ENCODE measurements at regions not wholly inside any gene's neighbourhood (a gene's known extent, or its start where the extent isn't known, plus 50 kb on each side); places are given as distances from the start of the nearest gene placed in this dataset.
"Not testable (repeated sequence)": the region's sequence is repeated elsewhere in the genome, so short reads cannot be mapped to it uniquely, and the experiment has no call there.

DNA sequence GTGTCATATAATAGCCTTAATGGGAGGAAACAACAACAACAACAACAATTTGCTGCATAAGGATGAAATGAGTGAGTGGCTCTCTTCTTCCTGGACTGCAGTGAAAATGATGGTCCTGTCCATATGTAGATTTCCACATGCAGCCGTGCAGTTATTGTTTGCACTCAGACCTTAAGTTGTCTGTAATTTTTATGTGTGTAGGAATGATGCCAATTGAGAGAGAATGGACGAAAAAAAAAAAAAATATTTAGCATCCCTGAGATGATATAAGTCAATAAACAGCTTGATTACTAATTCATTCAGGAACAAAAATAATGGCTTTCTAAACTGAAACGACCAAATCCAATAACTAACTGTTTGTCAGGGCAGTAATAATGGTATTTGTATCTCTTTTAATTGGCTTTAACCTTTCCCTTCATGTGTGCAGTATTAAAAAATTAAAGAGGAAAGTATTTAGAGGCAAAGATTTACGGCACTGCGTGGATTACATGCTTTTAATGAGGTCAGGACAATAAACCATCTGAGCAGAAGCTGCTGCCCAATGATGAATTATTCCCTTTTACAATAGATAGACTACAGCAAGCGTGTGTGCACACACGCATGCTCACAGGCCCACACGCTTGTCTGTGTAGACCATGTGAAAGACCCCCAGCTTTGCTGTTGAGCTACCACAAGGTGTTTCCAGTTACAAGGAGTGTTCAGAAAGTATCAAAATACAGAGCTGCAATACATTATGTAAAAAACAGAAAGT lies 459.5 kb upstream of the WWC1 start:
- no peak for DNase-seq

DNA sequence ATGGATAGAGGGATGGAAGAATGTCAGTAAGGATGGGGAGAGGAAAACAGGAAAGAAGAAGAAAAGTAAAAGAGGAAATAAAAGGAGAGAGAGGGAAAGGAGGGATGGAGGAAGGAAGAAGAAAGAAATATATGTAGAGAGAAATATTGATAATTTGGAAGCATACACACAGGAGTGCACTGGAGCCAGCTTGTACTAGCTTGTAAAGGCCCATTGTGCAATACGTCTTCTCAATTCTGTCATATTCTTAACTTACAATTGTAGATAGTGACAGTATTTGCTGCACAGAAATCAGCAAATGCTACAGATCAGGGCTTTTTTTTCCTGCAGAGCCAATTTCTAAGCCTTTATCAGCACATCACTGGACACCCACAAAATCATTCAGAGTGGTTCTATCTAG lies 458.8 kb upstream of the WWC1 start:
- DNase-seq = no peak

- DNase-seq = no peak
Observed at GRCh38 chr5:167833456-167833855, 458.0 kb upstream of the WWC1 start.

DNA sequence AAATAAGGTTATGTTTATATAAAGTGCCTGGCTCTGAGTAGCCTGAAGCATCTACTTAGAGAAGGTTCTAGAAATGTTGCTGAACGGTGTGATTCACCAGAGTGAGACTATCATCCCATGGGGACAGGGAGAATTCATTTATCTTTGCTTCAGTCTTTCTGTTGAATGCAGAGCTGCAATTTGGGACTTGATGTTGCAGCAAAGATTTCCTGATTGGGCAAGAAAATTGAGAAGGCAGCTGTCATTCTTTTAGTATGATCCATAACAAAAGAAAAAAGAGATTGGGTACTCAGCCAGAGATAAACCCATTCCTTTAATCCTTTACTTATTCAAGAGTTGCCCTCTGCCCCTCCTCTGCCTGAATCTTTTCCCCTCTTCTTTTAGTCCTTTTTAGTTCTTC lies 456.3 kb upstream of the WWC1 start:
- DNase-seq = peak; percentile 76

DNA sequence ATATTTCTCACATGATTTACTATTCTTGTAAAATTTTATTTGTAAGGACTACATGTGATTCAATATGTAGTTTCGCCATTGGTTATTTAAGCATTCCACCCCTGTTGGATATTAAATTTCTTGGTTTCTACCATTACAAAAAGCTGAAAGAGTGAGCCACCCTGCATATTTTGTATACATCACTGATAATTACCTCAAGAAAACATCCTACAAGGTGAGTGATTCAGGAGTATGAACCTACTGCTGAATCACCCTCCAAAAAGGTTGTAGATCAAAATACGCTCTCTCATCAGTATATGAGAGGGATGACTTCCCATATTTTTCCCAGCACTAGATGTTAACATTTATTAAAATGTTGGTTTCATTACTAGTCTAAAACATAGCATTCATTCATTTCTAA lies 454.3 kb upstream of the WWC1 start:
- no peak for DNase-seq

DNA sequence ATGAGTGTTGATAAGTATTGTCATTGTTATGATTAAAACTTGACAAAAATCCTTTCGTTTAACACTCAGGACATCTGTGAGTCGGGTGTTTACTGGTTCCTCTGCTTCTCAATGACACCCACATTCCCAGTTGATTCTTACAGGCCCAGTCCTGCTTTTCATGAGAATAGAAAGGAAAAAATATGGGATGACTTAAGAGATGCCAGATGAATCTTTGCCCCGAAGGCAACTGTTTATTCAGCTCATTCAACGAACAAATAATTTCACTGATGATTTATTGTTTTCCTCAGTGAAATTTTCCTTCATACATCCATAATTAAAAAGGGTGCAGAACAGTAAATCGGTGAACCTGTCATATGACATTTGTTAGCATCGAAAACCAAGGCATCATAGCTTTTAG lies 452.4 kb upstream of the WWC1 start:
- DNase-seq = no peak

DNA sequence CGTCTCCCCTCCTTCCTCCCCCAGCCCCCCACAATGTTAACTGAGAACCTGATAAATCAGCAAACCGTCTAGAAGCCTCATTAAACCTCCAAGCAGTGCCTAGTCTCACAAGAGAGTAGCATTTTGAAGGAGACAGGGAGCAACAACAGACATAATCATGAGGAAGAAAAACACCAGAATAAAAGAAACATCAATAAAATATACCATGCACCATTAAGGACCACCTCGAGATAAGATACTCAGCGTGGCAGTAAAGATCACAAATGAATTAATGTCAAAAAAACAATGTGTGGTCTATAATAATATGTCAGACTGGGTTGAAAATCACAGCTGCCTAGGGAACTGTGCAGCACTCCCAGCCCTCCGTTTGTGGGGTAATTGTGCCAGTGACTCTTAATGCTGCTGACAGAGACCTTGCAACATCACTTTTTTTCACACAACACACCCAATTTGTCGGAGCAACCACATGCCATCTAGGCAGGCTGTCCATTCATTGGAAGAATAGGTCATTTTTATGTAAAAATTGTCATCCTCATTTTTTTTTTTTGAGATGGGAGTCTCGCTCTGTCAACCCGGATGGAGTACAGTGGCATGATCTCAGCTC lies 450.8 kb upstream of the WWC1 start:
- no peak for DNase-seq

DNA sequence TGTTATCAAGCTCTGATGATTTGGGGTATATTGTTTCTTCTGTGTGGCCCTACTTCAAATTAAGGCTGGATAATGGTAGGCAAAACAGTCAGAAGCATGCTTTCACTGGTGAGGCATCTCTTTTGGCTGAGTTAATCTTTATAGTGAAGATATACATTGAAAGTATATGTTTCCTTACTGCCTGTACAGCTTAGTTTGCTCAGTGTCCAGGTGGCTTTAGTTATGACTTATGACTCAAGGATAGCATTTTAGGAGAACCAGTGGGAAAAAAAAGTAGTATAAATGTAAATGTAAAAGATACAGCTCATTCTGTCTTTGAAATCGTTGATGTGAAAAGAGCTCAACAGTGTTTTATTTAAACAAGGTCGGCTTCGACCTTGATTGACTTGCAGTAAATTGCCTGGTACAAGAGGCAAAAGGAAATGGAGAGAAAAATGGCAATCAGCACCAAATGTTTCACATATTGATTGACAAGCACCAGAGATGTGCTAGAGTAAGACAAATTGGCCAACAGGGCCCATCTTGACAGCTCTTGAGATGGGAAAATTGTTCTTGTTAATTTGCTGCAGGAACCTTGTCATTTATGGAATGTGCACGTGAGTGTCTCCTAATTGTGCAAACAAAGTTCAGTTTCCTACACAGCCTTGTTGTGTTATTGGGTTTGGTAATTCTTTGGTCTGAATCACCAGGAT lies 447.4 kb upstream of the WWC1 start:
- DNase-seq = peak; percentile 61

- no peak for DNase-seq
Observed at GRCh38 chr5:167845952-167846351, 445.5 kb upstream of the WWC1 start.

DNA sequence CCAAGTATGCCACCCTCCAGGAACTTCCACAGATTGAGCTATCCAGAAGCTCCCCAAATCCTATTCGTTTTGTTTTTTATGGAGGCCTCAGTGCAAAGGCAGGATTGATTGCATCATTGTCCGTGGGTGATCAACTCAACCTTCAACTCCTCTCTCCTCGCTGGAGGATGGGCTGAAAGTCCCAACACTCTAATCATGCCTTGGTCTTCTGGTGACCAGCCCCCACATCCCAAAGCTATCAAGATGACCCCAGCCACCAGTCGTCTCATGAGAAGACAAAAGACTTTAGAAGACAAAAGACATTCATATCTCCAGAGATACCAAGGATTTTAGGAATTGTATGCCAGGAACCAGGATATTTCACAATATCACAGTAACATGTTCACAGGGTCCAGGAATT lies 441.6 kb upstream of the WWC1 start:
- no peak for DNase-seq

DNA sequence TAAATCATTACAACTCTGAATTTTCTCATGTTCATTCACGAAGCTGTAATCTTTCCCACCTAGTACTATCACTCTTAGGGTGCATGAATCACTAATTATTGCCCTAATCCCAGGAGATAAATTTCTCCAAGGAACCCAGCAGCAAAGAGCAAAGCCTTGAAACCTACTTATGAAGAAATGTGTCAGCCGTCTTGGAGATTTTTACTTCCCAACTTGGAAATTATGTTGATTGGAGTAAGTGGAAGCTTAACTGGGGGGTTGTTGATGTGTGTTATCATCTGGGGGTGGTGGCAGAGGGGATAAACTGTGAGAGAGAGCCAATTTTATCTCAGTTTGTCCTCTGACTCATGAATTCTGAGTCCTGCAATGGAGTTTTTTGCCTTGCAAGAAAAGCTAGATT lies 440.5 kb upstream of the WWC1 start:
- peak; percentile 41 for DNase-seq

DNA sequence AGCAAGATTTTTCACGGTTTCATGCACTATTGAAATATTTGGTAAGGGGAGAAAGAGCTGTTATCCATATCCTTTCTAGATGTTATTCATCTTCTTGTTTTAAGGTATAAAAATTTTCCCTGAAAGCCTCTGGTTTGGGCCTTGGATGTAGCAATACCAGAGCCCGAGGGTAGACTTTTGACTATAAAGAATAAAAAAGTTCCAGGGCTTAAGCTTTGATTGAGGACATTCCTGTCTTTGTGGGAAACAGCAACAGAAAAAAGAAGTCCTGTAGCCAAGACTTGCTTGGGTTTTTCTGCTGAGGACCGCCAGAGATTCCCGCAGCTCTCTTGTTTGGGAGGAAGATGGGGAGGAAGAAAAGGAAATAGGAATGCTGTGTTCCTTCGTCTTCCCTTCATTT lies 440.0 kb upstream of the WWC1 start:
- no peak for DNase-seq

GRCh38 chr5:167852515-167852914 lies 438.9 kb upstream of the WWC1 start:
- DNase-seq = no peak

- peak; percentile 77 for DNase-seq
Observed at GRCh38 chr5:167853421-167853820, 438.0 kb upstream of the WWC1 start.

DNA sequence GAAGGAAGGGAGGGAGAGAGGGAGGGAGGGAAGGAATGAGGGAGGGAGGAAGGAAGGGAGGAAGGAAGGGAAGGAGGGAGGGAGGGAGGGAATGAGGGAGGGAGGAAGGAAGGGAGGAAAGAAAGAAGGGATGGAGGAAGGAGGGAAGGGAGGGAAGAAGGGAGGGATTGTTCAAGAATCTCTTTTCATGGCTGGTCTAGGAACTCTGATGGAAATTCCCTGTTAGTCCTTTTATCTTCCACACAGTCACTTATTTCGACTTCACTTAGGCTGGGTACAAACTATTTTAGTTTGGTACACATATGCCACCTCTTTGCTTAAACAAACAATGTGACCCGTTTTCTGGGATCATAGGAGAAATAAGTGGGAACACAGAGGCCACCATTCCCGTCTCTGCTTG lies 435.6 kb upstream of the WWC1 start:
- no peak for DNase-seq

GRCh38 chr5:167857321-167857720 lies 434.1 kb upstream of the WWC1 start:
- DNase-seq = no peak

- not testable (repeated sequence) for DNase-seq
Observed at GRCh38 chr5:167858186-167858855, 433.1 kb upstream of the WWC1 start.

GRCh38 chr5:167861129-167861927 lies 430.1 kb upstream of the WWC1 start:
- DNase-seq = no peak

DNA sequence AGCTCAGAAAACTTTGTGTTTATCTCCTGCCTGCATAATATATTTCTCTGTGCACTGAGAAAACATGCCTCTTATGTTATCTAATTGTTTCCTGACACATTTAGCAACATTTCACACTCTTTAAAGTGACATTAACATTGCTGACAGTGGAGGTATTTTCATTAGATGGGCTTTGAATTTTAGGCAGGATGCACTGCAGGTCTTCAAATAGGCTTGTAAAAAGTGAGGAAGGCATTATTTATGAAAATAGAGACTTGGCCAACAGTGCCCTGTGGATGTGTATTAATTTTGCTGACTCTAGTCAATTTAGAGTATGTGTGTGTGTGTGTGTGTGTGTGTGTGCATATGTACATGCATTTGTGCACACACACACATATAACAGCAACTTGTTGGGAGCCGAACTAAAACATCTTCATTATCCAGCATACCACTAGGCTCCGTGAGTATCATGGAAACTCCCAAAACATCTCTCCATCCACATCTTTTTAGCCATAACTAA lies 429.5 kb upstream of the WWC1 start:
- DNase-seq = no peak

GRCh38 chr5:167863883-167864282 lies 427.6 kb upstream of the WWC1 start:
- no peak for DNase-seq

- DNase-seq = peak; percentile 47
Observed at GRCh38 chr5:167864801-167865200, 426.6 kb upstream of the WWC1 start.

DNA sequence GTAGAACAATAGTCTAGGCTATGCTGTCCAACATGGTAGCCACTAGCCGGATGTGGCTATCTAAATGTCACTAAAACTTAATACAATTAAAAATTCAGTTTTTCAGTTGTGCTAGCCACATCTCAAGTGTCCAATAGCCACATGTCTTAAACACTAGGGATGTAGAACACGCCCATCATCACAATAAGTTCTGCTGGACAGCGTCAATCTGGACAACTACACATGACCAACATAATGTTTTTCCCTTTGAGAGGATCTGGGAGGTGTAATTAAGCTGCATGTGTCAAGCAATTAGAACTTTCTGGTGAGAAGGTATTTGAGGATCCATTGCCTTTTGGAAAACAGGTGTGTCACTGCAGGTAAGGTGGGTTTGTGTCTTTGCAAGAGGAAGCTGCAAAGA lies 424.6 kb upstream of the WWC1 start:
- DNase-seq = no peak

All from fibroblast of skin of abdomen (primary cell).